Naive B cell (primary cell): ENCODE measurements at regions not wholly inside any gene's neighbourhood (a gene's known extent, or its start where the extent isn't known, plus 50 kb on each side); places are given as distances from the start of the nearest gene placed in this dataset.
"Not testable (repeated sequence)": the region's sequence is repeated elsewhere in the genome, so short reads cannot be mapped to it uniquely, and the experiment has no call there.

Source experiments
- ATAC-seq, 2 donors: fragments of 150-1000 bp; cut with Tn5 transposase; 2 replicates each; pipeline ENCODE4 v1.10.0; 2021; ENCODE audit warnings: low read depth in 2 of 2, mild to moderate bottlenecking in 2 of 2, moderate library complexity in 2 of 2
- DNase-seq: peaks from one replicate; pipeline ENCODE4 v3.0.0; 2022
- H3K27ac Mint-ChIP-seq, 6 donors: one replicate each; pipeline ENCODE4 v1.8.0; 2020 to 2022; ENCODE audit warnings: mild to moderate bottlenecking in 6 of 6, mixed read lengths in 6 of 6, moderate library complexity in 5 of 6, inconsistent platforms in 2 of 6
- H3K27me3 Mint-ChIP-seq, 3 donors: one replicate each; pipeline ENCODE4 v1.8.0; 2021 to 2022; ENCODE audit warnings: mixed read lengths in 3 of 3, mild to moderate bottlenecking in 1 of 3
- H3K36me3 Mint-ChIP-seq, 2 donors: one replicate each; pipeline ENCODE4 v1.8.0; 2020 to 2022; ENCODE audit warnings: mixed read lengths in 2 of 2, inconsistent platforms in 1 of 2, mild to moderate bottlenecking in 1 of 2
- H3K4me1 Mint-ChIP-seq, 3 donors: one replicate each; pipeline ENCODE4 v1.8.0; 2020 to 2022; ENCODE audit warnings: mixed read lengths in 3 of 3, inconsistent platforms in 1 of 3, mild to moderate bottlenecking in 1 of 3, moderate library complexity in 1 of 3
- H3K4me3 Mint-ChIP-seq, 8 donors: one replicate each; pipeline ENCODE4 v1.8.0; 2020 to 2022; ENCODE audit warnings: mild to moderate bottlenecking in 8 of 8, mixed read lengths in 8 of 8, moderate library complexity in 8 of 8, inconsistent platforms in 2 of 8
- H3K9me3 Mint-ChIP-seq, 7 donors: one replicate each; pipeline ENCODE4 v1.8.0; 2020 to 2022; ENCODE audit warnings: mixed read lengths in 7 of 7, mild to moderate bottlenecking in 5 of 7, inconsistent platforms in 2 of 7, moderate library complexity in 1 of 7

DNA sequence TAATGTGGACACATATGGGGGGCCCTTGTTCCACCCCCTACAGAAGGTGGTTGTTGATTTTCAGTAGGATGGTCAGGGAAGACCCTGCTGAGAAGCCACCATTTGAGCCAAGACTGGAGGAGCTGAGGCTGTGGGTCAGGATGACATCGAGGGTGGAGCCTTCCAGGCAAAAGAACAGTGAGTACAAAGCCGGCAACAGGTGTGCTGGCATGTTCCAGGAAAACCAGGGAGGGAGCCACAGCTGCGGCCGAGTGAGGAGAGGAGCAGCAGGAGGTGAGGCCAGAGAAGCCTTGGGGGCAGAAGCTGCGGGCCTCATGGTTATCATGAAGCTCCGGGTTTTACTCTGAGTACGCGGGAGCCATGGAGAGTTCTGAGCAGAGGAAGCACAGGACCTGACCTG lies 126.9 kb upstream of the SULF2 start:
- not testable (repeated sequence) for H3K4me1 Mint-ChIP-seq, DNase-seq, H3K4me3 Mint-ChIP-seq, ATAC-seq
- peaks cover 7 to 54% (median 46%) of the 10 kb centered on the region in 3 donors for H3K27me3 Mint-ChIP-seq
- peak overlapping the region in 1 of 6 donors; percentile 73 for H3K27ac Mint-ChIP-seq
- H3K36me3 Mint-ChIP-seq: peaks cover 3 to 15% of the 10 kb centered on the region in 2 donors
- H3K9me3 Mint-ChIP-seq: peaks cover 8 to 18% (median 14%) of the 10 kb centered on the region in 7 donors

DNA sequence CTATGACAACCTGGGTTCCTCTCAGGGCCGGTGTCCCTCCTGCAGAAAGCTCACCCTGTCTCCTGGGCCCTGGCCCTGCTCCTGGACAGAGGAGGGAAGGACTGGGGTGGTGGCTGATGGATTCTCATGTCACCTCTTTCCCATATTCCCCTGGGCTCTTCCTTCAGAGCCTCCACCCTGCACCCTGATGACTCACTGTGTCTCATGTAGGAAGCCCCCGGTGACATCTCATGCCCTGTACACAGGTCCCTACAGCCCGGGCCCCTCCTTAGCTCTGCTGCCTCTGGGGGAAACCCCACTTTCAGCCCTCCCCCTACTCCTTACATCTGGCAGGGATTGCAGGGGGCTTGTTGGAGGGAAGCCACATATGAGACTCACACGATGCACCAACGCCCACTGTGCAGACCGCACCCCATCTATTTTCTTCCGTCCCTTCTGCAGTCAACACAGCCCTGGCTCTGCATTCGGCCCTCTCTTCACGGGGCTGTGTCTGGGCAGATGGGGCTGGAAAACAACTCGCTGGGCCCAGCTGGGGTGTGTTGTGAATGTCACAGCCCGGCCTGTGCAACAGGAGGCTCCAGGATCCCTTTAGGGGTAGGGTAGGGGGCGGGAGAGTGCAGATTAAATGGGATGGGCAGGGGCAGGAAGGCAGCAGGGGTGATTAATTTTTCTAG lies 124.6 kb upstream of the SULF2 start:
- H3K4me1 Mint-ChIP-seq, H3K4me3 Mint-ChIP-seq, H3K36me3 Mint-ChIP-seq, H3K9me3 Mint-ChIP-seq, H3K27ac Mint-ChIP-seq, DNase-seq, ATAC-seq: not testable (repeated sequence)
- H3K27me3 Mint-ChIP-seq: peaks cover 11 to 64% (median 49%) of the 10 kb centered on the region in 3 donors

DNA sequence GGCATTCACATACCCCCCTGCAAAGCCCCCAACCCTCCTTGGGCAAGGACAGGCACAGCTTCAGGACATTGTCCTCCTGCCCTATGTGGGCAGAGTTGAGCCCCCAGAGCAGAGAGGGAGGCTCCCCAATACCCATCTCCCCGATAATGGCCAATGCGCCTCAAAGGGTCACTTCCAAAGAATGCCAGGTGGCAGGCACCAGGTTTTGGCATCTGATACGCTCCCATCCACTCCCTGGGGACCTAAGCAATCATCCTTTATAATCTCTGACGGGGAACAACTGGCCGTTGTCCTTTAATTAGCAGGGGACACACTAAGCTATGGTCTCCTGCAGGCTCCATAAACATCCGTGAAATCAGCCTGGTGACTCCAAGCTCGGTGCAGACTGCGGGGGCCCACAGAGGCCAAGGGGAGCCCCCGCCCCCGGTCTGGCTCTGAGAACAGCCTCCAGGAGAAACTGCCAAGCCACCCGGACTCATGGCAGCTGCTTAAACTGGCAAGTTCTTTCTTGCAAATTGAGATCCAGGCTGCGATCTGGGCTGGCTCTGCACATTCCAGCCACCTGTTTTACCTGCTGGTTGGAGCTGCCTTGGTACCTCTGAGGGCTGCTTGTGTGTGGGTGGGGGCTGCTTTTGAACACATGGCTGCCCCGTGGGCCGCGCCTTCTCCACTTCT lies 123.2 kb upstream of the SULF2 start:
- not testable (repeated sequence) for H3K4me1 Mint-ChIP-seq, H3K27ac Mint-ChIP-seq, H3K36me3 Mint-ChIP-seq, H3K4me3 Mint-ChIP-seq, H3K9me3 Mint-ChIP-seq, DNase-seq, ATAC-seq
- peaks cover 11 to 64% (median 46%) of the 10 kb centered on the region in 3 donors for H3K27me3 Mint-ChIP-seq

DNA sequence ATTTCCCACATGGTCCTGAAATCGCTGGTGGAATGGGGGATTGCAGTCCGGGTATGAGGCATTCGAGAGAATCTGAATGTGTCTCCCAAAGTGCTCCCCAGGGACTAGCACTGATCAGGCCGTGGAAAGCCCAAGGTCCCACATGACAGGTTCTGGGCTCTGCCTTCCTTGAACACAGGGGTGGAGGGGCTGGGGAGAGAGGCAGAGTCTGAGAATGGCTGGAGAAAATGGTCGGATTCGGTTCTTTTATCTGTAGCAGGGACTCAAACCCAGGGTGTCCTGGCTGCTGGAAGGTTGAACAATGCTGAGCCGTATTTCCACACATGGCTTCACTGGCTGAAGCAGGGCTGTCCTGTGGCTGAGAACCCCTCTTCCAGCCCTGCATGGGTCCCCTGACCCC lies 122.7 kb upstream of the SULF2 start:
- H3K9me3 Mint-ChIP-seq, H3K4me1 Mint-ChIP-seq, H3K27ac Mint-ChIP-seq, DNase-seq, H3K4me3 Mint-ChIP-seq, ATAC-seq, H3K36me3 Mint-ChIP-seq: not testable (repeated sequence)
- peaks cover 7 to 58% (median 41%) of the 10 kb centered on the region in 3 donors for H3K27me3 Mint-ChIP-seq

DNA sequence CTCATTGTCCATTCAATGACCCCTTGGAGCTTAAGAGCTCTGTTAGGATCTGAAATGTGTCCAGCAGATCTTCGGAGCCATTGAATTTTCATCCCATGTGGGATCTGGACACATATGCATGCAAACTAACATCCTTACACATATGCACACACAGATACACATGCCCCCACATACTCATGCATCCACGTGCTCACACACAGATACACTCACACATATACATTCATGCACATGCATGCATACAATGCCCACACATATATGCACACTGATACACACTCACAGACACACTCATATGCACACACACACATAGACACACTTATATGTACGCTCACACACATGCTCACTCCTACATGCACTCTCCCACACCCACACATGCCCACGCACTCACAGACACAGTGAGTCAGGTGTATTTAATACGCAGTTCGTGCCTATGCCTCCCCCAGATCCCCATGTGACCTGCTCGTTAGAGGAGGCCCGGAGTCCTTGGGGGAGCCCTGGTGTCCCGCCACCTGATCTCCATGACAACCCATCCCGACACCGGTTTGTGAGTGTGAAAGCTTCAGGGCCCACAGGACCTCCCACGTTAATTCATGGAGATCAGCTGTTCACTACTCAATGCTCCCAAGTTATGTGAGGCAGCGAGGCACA lies 121.9 kb upstream of the SULF2 start:
- ATAC-seq (no peak), DNase-seq (no peak)
- H3K4me3 Mint-ChIP-seq: no peak overlapping the region
- H3K4me1 Mint-ChIP-seq: peaks cover 0 to 5% (median 5%) of the 10 kb centered on the region in 3 donors
- H3K27ac Mint-ChIP-seq: peak overlapping the region in 1 of 6 donors; percentile 61
- no peaks in the 10 kb centered on the region for H3K36me3 Mint-ChIP-seq
- peaks cover 6 to 56% (median 40%) of the 10 kb centered on the region in 3 donors for H3K27me3 Mint-ChIP-seq
- no peaks in the 10 kb centered on the region for H3K9me3 Mint-ChIP-seq

DNA sequence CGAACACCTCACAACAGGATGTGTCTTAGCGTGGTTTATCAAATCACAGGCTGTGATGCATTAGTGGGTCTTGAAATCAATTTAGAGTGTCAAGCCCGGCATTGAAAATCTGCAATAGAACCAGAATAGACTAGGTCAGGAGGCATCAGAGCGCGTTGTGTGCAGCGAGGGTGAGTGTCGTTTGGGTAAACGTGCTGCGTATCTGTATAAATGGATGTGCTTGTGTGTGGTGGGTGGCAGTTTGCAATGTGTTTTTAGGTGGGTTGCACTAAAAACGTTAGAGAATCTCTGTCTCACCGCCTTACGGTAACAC lies 121.0 kb upstream of the SULF2 start:
- H3K36me3 Mint-ChIP-seq: no peaks in the 10 kb centered on the region
- H3K4me3 Mint-ChIP-seq: no peak overlapping the region
- H3K4me1 Mint-ChIP-seq: peaks cover 0 to 3% (median 0%) of the 10 kb centered on the region in 3 donors
- peaks cover 6 to 47% (median 33%) of the 10 kb centered on the region in 3 donors for H3K27me3 Mint-ChIP-seq
- DNase-seq (no peak), ATAC-seq (no peak)
- no peaks in the 10 kb centered on the region for H3K9me3 Mint-ChIP-seq
- no peak overlapping the region for H3K27ac Mint-ChIP-seq

DNA sequence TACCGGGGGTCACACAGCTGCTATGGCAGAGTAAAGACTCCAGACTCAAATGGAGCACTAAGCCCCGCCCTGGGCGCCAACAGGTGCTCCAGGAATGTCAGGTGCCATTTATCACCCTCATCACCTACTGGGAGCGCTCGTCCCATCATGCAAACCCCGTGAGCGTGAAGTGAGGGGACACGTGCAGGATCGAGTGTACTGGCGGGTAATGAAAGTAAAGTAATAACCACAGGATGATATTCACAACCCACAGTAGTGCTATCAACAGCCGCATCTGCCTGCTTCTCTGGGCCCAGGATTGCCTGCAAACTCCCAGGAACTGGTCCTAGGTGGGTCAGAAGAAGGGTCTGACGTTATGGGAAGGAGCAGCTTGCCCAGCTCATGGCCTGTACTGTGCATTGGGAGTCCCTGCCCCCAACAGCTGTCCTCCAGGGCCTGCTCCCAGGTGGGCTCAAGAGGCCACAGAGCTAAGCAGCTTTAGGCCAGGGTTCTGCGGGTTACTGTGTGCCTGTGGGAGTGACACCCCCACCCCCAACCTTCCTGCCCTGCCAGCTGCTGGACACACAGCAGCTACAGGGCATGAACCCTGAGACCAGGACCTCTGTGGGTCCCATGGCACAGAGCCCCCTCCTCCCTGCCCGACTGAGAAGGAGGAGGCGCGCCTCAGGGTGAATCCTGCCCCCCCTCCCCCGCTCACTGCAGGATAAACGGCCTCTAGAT lies 120.5 kb upstream of the SULF2 start:
- no peaks in the 10 kb centered on the region for H3K36me3 Mint-ChIP-seq
- H3K9me3 Mint-ChIP-seq: no peaks in the 10 kb centered on the region

DNA sequence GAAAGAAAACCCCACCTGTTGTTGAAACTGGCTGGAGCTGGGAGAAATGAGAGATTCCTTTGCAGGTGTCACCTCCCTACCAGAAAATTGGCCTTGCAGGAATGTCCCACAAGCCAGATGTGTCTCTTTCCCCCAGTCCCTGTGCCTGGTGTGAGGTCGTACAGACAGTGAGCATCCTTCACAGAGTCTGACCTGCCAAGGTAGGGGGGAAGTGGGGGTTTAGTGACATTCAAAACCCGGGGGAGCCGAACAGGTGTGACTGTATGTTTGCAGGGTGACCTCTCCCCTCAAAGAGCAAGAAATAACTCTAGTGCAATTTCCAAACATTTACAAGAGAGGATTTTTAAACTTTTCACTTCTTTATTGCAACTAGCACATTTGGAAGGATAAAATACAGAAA lies 117.7 kb upstream of the SULF2 start:
- H3K27me3 Mint-ChIP-seq: peaks cover 6 to 29% (median 17%) of the 10 kb centered on the region in 3 donors
- H3K36me3 Mint-ChIP-seq, H3K27ac Mint-ChIP-seq, H3K4me3 Mint-ChIP-seq, ATAC-seq, DNase-seq, H3K4me1 Mint-ChIP-seq, H3K9me3 Mint-ChIP-seq: not testable (repeated sequence)

More for the DNA sequence above, 120.5 kb upstream of the SULF2 start:
- DNase-seq: no peak
- peaks cover 6 to 42% (median 33%) of the 10 kb centered on the region in 3 donors for H3K27me3 Mint-ChIP-seq
- no peak for ATAC-seq
- no peaks in the 10 kb centered on the region for H3K4me1 Mint-ChIP-seq
- no peak overlapping the region for H3K4me3 Mint-ChIP-seq
- no peak overlapping the region for H3K27ac Mint-ChIP-seq

DNA sequence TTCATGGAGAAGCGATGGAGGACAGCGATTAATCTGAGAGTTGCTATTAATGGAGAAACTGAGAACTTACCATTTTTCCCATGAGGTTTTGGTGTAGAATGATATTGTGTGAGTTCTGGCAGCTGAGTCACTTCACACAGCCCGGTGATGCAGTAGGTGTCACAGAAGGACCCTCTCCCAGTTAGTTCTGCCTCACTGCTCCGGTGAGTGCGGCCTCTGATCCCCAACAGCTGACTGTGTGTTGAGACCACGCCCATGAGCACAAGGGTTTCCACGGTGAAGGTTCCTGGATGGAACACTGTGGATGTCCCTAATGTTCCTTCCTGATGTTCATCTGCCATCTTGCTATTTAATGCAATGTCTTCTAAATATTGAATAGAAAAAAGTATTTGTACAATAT lies 114.0 kb upstream of the SULF2 start:
- not testable (repeated sequence) for ATAC-seq, H3K36me3 Mint-ChIP-seq, H3K4me3 Mint-ChIP-seq, H3K4me1 Mint-ChIP-seq, H3K9me3 Mint-ChIP-seq, DNase-seq, H3K27ac Mint-ChIP-seq
- peaks cover 0 to 11% (median 9%) of the 10 kb centered on the region in 3 donors for H3K27me3 Mint-ChIP-seq

DNA sequence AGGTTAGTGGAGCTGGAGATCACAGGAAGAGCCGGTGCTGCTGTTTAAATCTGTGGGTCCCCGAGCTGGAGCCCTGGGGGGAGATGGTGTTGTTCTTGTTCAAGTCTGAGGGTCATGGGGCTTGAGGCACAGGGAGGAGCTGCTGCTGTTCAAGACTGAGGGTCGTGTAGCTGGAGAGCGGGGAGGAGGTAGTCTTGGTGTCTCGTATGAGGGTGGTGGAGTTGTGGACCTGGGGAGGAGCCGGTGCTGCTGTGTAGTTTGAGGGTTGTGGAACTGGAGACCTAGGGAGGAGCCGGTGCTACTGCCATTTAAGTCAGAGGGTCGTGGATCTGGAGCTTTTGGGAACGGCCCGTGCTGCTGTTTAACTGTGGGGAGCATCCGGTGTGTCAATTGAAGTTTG lies 112.2 kb upstream of the SULF2 start:
- peaks cover 0 to 2% (median 0%) of the 10 kb centered on the region in 7 donors for H3K9me3 Mint-ChIP-seq

DNA sequence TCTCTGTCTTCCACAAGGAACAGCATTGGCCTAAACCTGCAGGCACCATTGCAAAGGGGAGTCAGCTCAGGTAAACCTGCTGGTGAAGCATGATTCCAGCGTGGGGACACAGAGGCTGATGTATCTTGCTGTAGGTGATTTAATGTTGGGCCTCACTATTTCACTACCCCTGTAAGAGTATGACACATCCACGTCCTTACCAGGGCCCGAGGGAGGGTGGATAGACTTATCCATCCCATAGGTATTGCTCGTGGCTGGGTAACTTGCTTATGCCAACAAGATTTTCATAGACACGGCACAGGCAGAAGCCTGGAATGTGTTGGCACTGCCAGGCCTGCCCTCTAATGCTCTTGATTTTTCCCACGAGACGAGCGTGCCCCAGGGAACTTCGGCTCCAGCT lies 107.4 kb upstream of the SULF2 start:
- not testable (repeated sequence) for H3K4me1 Mint-ChIP-seq, H3K27me3 Mint-ChIP-seq, H3K9me3 Mint-ChIP-seq, ATAC-seq, DNase-seq, H3K27ac Mint-ChIP-seq, H3K4me3 Mint-ChIP-seq, H3K36me3 Mint-ChIP-seq

More for the DNA sequence above, 112.2 kb upstream of the SULF2 start:
- Mint-ChIP-seq H3K27ac (peak overlapping the region in 1 of 6 donors; percentile 4), H3K27me3 (peaks cover 0 to 11% (median 9%) of the 10 kb centered on the region in 3 donors), H3K4me3 (no peak overlapping the region), H3K36me3 (no peaks in the 10 kb centered on the region), H3K4me1 (no peaks in the 10 kb centered on the region)
- no peak for ATAC-seq
- no peak for DNase-seq

DNA sequence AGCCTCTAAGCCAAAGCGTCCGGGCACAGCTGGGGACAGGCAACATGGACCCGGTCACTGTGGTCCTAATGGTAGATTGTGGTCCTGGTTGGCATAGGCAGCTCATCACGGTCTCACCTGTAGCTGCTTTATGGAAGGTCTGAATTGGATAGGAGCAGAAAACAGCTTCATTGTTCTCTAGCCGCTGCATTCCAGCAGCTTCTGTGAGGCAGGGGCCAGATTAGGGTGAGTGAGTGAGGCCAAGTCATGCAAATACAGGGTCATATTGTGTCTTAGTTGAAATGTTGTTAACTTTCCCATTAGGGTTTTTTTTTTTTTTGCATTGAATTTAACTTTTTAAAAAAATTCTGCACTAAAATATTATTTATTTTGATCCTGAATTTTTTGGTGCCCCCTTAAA lies 105.4 kb upstream of the SULF2 start:
- DNase-seq, H3K9me3 Mint-ChIP-seq: not testable (repeated sequence)

DNA sequence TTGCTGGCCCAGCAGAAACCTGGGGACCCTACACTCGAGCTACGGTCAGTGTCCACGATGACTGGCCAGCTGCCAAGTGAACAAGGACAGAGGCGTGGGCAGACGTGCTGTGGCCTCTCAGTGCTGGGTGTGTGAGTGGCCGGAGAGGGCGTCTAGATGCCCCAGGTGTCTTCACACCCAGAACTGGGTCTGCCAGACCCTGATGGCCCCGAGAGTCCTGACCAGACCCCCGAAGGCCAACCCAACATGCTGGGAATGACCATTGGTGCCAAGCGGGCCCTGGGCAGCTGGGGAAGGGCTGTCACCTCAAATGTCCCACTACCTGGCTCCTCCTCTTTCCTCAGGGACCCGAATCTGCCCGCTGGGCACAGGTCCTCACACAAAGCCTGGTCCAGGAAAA lies 104.5 kb upstream of the SULF2 start:
- H3K9me3 Mint-ChIP-seq, DNase-seq, H3K36me3 Mint-ChIP-seq, ATAC-seq, H3K27ac Mint-ChIP-seq, H3K4me3 Mint-ChIP-seq, H3K4me1 Mint-ChIP-seq: not testable (repeated sequence)
- peaks cover 0 to 12% (median 5%) of the 10 kb centered on the region in 3 donors for H3K27me3 Mint-ChIP-seq

More for the DNA sequence above, 105.4 kb upstream of the SULF2 start:
- ATAC-seq, H3K27ac Mint-ChIP-seq, H3K4me3 Mint-ChIP-seq, H3K36me3 Mint-ChIP-seq, H3K4me1 Mint-ChIP-seq: not testable (repeated sequence)
- peaks cover 0 to 11% (median 3%) of the 10 kb centered on the region in 3 donors for H3K27me3 Mint-ChIP-seq
